Inflammatory macrophage (primary cell): ENCODE measurements at regions not wholly inside any gene's neighbourhood (a gene's known extent, or its start where the extent isn't known, plus 50 kb on each side); places are given as distances from the start of the nearest gene placed in this dataset.
"Not testable (repeated sequence)": the region's sequence is repeated elsewhere in the genome, so short reads cannot be mapped to it uniquely, and the experiment has no call there.

Experiments
- DNase-seq, 2 donors: peaks; one replicate each; pipeline ENCODE4 v3.0.0-alpha.2; 2020 to 2022

DNA sequence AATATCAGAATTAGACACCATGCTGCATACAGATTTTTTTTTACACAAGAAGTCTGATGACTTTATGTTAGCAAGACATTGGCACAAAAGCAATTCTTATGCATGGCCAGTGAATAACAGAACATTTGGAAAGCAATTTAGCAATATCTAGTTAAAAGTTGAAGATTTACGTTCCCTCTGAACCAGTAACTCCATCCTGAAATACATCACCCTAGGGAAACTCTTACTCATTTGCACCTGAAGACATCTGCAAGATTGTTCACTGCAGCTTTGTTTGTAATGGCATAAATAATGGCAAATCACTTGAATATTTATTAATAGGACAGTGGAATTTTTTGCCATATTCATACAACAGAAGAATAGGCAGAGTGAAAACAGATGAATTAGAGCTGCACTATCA, 670.0 kb upstream of the NOVA1 start:
- no peak for DNase-seq

DNA sequence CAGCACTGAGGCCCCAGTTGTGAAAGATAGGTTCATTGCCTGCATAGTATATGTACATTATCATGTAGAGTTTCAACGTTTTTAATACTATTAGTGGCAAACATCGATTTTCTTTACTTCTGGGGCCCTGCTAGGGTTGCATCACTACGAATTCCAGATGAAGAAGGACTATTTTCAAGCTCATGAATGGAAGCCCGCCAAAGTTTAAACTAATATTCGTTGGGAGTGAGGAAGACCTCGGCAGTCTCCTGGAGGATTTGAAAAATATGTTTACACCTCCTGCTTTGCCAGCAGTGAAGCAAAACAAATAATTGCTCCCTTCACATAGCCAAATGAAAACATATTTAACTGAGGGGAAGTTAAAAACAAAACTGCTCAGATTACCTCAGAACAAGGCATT, 672.9 kb upstream of the NOVA1 start:
- no peak for DNase-seq

DNA sequence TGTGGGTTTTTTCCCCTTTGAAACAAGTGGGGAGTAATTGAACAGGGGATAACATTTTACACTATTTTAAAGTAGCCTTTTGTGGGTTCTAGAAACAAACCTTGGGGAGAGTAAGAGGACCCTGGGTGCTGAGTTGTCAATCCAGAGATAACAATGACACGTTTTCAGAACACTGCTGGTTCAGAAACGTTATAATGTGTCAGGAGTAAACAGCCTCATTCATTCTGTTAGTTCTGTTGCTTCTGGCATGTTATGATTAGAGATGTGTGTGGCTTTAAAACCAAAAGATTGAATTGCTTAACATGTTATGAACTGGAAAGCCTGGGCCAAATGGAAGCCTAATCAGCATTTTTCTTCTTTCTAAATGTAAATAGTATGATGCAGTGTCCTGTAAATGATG, 680.5 kb upstream of the NOVA1 start:
- no peak for DNase-seq

DNA sequence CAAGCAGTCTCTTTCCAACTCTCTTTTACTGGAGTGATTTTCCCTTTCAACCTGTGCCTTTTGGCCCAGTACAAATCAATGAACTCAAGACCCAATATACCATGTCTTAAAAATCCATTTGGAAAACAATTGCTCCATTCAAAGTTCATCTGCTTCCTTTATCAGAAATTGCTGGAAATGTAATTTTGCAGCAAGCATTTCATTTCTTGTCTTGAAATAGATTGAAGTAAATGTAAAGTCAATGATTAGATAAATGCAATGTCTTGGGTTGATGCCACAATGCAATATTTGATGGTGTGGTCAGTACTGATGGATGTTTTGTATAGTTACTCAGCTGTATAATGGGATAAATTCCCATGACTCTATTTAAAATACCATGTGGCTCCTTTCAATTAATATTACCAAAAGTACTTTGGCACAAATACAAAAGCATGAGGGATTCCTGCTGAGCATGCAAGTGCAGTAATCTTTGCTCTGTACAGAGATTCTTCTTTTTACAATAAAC, 707.7 kb upstream of the NOVA1 start:
- no peak for DNase-seq

DNA sequence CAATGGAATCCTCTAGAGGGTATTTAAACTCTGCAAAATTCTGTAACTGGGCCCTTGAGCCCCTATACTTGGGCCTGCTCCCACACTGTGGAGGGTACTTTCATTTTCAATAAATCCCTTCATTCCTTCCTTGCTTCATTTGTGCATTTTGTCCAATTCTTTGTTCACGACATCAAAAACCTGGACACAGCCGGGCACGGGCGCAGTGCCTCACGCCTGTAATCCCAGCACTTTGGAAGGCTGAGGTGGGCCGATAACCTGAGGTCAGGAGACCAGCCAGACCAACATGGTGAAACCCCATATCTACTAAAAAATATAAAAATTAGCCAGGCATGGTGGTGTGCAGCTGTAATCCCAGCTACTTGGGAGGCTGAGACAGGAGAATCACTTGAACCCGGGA, 714.9 kb upstream of the NOVA1 start:
- not testable (repeated sequence) for DNase-seq

DNA sequence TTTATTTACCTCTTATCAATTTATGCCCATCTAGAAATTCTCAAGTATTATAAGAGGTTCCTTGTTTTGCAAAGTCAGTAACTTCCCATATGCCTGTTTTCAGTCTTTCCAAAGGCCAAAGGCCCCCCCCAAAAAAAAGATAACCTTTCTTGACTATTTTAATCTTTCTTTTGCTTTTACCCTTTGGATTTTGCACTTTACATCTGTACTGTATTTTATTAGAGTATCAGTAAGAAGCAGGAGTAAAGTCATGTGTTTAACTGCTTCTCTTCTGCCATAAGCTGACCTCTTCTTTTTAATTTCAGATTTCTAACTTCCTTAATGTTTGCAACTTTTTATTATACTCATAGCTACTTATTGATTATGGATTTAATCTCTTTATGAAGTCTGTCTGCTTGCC, 716.4 kb upstream of the NOVA1 start:
- no peak for DNase-seq

DNA sequence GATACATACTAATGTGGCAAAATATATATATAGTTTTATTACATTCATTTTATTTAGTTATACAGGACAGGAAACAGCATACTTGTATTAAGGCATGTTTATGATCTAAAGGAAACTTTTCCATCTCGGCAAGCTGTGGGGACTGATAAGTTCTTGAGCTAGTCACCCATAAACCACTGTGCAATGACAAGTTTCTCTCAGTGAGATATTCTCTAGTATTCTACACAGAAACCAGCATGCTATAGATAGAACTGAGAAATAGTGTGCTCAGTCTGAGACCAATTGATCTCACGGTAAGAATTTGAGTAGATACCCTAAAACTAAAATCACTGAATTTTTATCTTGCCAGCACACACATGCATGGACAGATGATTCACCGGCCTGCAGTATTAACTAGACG, 717.6 kb upstream of the NOVA1 start:
- no peak for DNase-seq

DNA sequence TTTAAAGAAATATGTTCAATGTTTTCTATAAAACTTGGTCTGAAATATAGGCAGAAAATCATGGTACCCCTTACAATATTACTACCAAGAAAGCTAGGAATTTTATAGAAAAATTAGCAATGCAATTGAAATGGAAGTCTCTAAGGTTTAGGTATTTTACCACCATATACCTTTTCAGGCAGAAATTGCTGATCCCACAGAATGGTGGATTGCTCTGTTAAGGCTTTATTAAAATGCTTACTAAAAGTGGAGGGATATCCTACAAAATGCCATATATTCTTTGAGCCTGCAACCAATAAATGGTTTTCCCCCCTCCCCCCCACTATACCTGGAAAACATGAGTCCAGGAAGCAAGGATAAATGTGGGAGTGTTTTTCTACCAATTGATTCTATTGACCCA, 718.1 kb upstream of the NOVA1 start:
- no peak for DNase-seq

DNA sequence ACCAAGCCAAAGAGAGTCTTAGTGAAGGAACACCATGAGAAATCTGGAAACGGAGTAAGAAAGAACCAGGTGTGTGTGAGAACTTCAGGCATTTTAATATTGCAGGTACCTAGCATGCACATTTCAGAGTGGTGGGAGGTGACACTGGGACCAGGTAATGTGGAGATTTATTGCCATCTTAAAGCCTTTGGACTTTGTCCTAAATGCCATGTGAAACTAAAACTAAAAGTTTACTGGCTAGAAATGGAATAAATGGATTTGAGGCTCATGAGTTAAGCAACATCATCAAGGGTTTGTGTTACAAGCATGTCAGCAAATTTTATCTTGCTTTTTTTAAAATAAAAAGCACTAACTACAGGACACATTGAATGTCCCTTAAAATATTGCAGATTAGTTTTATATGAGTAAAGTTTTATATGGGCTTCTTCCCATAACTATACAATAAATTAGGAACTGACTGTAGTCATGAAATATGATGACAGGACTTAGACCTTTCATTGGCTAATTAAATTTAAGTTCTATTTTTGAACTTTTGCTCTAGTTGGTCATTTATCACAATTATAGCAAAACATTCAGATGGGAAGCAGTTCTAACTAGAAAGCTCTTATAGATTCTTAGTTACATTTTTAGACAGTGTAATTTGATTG, 721.1 kb upstream of the NOVA1 start:
- DNase-seq = no peak

DNA sequence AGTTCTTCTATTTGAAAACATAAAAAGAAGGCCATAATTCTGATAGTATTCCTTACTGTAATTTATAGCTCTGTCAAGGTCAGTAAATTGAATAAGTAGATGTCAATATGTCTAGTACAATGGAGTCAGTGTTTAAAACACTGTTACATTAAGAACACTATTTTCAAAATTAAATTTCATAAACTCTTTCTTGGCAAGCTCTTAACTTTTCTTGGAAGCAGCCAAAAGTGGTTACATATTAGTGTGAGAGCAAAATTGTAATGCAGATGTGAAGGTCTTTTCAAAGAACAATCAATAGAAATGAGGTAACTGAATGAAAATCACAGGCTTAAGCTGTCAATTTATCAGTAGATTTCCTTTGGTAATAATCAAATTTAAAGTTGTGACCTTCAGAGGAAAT, 722.4 kb upstream of the NOVA1 start:
- DNase-seq = no peak

DNA sequence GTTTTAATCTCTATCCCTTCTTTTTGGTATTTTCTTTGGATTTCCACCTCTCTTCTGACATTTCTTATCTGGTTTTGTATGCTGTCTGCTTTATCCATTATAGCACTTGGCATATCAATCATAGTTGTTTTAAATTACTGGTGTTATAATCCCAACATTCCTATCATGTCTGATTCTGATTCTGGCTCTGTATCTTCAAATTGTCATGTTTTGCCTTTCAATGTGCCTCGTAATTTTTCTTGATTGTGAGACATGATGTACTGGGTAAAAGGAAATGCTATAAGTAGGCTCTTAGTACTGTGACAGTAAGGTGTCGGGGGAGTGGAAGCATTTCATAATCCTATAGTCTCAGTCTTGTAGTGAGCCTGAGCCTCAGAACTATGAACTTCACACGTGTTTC, 729.3 kb upstream of the NOVA1 start:
- no peak for DNase-seq

DNA sequence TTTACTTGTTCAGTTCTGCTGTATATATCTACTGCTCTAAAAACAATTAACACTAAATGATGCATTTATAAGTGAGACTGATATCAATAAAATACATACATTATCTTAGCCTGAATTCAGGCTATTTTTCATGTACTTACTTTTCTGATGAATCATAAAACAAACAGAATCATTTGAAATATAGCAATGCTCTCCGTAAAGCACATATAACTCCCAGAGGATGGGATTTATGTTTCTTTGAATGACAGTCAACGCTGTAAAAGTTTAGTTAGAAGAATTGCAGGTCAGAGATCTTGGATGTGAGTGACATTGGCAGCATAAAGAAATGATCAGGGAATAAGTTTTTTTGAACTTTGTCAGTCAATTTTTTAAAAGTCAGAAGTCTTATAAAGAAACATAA, 740.2 kb upstream of the NOVA1 start:
- DNase-seq = no peak

DNA sequence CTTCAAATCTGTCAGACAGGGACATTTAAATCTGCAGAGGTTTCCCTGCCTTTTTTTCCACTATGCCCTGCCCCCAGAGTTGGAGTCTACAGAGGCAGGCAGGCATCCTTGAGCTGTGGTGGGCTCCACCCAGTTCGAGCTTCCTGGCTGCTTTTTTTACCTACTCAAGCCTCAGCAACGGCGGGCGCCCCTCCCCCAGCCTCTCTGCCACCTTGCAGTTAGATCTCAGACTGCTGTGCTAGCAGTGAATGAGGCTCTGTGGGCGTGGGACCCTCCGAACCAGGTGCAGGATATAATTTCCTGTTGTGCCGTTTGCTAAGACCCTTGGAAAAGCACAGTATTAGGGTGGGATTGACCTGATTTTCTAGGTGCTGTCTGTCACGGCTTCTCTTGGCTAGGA, 765.2 kb upstream of the NOVA1 start:
- not testable (repeated sequence) for DNase-seq

DNA sequence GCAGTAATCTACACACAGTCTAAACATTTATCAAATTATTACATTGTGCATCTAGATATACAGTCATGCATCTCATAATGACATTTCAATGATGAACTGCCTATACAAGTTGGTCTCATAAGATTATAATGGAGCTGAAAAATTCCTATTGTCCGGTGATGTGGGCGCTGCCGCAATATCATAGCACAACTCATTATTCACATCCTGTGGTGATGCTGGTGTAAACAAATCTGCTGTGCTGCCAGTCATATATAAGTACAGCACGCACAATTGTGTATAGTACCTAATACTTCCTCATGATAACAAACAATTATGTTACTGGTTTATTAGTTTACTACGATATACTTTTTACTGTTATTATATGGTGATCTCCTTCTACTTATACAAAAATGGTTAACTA, 768.8 kb upstream of the NOVA1 start:
- no peak for DNase-seq

DNA sequence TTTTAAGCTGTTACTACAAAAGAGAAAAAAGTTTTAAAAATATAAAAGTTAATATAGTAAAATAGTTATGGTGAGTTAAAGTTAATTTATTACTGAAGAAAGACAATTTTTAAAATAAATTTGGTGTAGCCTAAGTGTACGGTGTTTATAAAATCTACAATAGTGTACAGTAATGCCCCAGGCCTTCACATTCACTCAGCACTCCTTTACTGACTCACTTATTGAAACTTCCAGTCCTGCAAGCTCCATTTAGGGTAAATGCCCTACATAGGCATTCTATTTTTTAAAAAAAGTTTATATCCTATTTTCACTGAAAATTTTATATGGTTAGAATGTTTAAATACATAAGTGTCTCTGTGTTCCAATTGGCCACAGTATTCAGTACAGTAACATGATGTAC, 769.5 kb upstream of the NOVA1 start:
- DNase-seq = no peak

DNA sequence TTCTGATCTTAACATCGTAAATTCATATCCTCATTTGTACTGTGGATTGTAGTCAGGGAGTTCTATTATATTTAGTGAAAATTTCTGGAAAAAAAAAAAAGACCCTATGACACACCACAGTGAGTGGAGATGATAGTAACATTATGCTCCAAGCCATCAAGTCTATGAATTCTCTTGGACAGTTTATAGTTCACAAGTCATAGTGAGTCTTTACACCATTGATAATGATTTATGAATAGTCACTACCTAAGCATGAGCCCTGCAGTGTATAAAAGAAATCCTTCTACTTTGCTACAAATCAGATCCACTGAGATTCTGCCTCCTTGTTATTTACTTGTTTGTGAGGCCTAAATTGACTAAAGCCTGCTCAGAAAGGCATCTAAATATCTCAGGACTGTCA, 772.2 kb upstream of the NOVA1 start:
- no peak for DNase-seq

DNA sequence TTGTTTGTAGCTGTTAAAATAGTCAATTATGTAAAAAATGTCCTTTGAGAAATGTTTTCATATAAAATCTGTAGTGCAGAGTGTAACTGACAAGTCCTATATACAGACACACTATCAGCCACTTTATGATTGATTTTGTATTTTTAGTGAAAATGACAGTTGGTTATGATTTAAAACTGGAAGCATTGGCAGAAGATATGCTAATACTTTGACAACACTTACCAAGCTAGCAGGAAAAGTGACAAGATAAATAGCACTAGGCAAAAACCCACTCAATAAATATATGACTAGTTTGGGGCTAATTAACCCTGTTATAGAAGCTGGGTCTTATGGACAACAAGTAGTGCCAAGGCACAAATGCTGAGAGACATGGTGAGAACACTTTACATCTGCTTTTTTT, 772.9 kb upstream of the NOVA1 start:
- no peak for DNase-seq

DNA sequence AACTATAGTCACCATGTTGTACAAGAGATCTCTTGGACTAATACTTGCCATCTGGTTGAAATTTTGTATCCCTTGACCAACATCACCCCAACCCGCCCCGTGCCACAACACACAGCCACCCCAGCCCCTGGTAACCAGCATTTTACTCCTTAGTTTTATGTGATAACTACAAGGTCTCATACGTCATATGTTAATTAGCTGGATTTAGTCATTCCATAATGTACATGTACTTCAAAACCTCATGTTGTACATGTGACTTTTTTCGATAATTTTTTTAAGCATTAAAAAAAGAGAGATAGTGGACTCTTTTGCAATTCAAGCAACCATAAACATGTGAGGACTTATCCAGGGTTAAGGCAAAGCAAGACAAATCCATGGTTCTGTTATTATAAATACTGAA, 773.4 kb upstream of the NOVA1 start:
- DNase-seq = no peak

DNA sequence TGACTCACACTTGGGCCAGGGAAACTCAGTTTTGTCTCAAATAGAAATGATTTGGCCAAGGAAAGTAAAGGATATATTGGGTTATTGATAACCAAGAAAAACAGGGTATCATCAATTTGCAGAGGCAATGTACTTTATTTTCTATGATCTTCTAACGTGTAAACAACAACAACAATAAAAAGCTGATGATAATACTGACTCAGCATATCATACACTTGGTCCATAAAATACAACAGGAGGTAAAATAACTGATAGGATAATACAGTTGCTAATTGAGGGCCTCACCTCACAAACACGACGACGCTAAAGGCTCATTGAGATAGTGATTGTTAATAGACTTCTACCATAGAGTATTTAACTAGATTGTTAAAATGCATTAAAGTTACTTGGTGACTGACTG, 774.0 kb upstream of the NOVA1 start:
- DNase-seq = no peak

DNA sequence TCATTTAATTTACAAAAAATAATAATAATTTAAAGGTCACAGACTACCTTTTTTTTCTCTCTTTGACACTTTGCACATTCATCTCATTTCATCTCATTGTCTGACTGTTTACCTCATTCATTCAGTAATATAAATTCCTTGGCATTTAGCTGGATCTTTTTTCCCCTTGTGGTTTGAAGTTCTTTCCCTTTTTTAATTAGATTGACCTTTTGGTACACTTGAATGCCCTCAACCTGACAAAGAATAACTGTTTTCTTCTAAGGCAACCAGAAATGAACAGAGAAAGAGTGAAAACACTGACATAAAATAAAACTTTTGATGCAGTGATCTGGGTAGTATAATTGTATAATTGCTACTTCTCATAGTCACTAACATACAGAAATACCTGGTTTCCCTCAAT, 774.9 kb upstream of the NOVA1 start:
- DNase-seq = no peak

DNA sequence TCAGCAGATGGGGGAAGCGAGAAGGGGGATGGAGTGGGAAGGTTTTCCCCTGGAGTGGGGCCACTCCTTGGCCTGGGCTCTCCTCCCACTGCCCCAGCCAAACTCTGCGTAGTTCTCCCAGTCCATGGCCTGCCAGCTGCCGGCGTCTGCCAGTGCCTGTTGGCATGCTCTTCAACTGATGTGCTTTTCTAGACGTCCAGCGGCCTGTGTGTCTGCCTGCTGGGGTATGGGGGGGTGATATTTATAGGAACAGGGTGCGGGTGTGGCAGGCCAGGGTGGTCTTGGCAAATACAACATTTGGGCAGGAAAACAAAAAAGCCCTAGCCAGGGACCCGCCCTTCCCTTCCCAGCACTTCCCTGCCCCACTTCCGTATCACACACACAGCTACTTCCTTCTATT, 786.3 kb upstream of the NOVA1 start:
- no peak for DNase-seq

DNA sequence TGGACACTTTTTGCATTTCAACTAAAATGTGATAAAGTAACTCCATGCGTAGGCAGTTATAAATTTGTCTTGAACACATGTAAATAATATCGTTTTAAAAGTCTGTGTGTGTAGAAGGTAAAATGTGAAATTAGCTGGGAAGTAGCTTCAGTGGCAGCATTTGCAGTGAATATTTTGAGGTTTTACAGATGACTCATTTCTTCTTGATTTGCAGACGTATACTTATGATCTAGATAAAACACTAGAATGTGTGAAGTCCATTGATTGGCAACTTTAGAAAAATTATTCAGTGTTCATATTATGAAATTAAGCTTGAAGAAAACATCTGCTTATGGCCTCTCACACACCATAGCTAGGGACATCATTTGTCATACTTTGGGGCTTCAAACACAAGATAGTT, 788.6 kb upstream of the NOVA1 start:
- no peak for DNase-seq

DNA sequence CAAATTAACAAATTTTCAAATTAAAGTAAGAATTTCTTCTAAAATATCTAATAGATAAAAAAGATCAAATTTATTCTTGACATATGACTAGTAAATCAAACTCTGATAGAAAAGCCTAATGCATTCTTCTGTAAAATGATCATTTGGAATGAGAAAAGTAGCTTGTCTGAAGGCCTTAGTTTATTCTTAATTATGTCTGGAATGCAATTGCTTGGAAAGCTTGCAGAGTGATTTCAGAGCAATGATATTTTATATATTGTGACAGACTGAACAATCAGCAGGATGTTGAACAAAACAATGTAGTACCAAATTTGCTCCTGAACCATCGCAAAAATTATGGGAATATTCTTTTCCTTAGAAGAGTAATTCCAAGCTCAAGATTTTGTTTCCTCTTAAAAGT, 789.6 kb upstream of the NOVA1 start:
- DNase-seq = no peak

DNA sequence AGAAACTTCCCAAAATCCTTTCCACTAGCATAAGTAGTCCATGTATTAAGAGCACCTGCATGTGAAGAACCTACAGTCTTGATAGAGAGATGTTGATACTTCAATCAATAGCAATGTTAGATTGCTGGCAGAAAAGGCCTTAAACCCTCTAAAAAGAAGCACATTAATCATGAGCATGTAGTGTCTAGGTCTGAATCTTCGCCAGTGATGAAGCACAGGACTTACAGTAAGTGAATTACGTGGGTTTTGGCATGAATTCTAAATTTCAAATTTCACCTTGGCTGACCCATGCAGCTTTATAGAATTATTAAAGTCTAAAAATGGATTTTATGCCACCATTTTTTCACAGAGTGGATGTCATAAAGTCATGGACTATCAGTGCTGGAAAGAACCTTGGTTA, 791.6 kb upstream of the NOVA1 start:
- no peak for DNase-seq

DNA sequence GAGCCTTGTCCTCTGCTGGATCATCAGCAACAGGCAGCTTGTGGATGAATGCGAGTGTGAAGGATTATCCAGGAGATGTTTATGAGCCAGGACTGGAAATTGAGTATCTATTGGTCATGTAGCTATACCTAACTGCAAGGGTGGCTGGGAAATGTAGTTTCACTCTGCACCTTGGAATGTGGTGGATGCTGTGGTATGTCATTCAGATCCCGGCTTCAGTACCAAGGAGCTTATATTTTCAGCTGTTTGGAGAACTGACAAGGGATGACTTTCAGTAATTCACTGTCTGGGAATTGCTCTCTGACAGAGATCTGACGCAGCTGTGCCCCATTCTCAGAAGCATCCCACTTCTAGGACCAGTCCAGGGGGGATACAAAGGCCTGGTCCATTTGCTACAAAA, 792.3 kb upstream of the NOVA1 start:
- DNase-seq = no peak

DNA sequence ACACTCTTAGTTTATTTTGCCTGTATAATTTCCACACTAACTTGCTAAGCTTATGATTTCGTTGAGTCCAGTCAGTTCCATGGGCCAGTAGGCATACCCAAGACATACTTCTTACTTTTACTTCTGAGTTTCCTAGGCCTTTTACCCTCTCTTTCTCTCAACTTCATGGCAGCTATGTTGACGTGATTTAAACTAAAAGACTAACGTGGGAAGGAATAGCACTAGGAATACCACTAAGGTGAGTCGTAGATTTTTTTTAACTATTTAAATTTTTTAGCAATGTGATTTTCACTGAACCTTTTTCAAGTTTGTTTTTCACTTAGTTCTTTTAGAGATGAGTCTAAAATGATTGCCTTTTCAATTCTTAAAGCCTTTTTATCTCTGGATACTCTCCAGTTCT, 793.5 kb upstream of the NOVA1 start:
- DNase-seq = no peak
